ENCODE measurements at regions not wholly inside any gene's neighbourhood (a gene's known extent, or its start where the extent isn't known, plus 50 kb on each side); places are given as distances from the start of the nearest gene placed in this dataset.

- TF ChIP-seq, protein P1, sequence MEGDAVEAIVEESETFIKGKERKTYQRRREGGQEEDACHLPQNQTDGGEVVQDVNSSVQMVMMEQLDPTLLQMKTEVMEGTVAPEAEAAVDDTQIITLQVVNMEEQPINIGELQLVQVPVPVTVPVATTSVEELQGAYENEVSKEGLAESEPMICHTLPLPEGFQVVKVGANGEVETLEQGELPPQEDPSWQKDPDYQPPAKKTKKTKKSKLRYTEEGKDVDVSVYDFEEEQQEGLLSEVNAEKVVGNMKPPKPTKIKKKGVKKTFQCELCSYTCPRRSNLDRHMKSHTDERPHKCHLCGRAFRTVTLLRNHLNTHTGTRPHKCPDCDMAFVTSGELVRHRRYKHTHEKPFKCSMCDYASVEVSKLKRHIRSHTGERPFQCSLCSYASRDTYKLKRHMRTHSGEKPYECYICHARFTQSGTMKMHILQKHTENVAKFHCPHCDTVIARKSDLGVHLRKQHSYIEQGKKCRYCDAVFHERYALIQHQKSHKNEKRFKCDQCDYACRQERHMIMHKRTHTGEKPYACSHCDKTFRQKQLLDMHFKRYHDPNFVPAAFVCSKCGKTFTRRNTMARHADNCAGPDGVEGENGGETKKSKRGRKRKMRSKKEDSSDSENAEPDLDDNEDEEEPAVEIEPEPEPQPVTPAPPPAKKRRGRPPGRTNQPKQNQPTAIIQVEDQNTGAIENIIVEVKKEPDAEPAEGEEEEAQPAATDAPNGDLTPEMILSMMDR (IDR thresholded peaks at IDR 0.05; ENCODE audit: borderline replicate concordance, extremely low read depth, low read length, poor library complexity, severe bottlenecking) = no peak
- TF ChIP-seq EZH2 (IDR thresholded peaks at IDR 0.05; ENCODE audit: borderline replicate concordance, low read depth, low read length, severe bottlenecking) = no peak
These were observed 117.1 kb downstream of the FAM53A start for GRCh38 chr4:1566838-1567518.
